Osteocyte (in vitro differentiated cells): ENCODE measurements at regions not wholly inside any gene's neighbourhood (a gene's known extent, or its start where the extent isn't known, plus 50 kb on each side); places are given as distances from the start of the nearest gene placed in this dataset.
A peak's percentile ranks its signal among the peaks of the same experiment; 100 is the strongest.

Experiments
- DNase-seq: peaks from one replicate; pipeline ENCODE4 v3.0.0; 2021; ENCODE audit warnings: mixed read lengths; ENCODE audit not compliant: unreplicated experiment; ENCODE audit errors: extremely low spot score
- H3K27ac Mint-ChIP-seq: one replicate; pipeline ENCODE4 v1.8.0; 2021; ENCODE audit warnings: mild to moderate bottlenecking, mixed read lengths; ENCODE audit not compliant: unreplicated experiment
- H3K27me3 Mint-ChIP-seq: one replicate; pipeline ENCODE4 v1.8.0; 2021; ENCODE audit warnings: mixed read lengths; ENCODE audit not compliant: unreplicated experiment
- H3K36me3 Mint-ChIP-seq: one replicate; pipeline ENCODE4 v1.8.0; 2021; ENCODE audit warnings: mixed read lengths; ENCODE audit not compliant: unreplicated experiment
- H3K4me1 Mint-ChIP-seq: one replicate; pipeline ENCODE4 v1.8.0; 2021; ENCODE audit warnings: mixed read lengths; ENCODE audit not compliant: unreplicated experiment
- H3K4me3 Mint-ChIP-seq: one replicate; pipeline ENCODE4 v1.8.0; 2021; ENCODE audit warnings: mild to moderate bottlenecking, moderate library complexity, mixed read lengths; ENCODE audit not compliant: unreplicated experiment
- H3K9me3 Mint-ChIP-seq: one replicate; pipeline ENCODE4 v1.8.0; 2021; ENCODE audit warnings: mixed read lengths; ENCODE audit not compliant: unreplicated experiment
- CTCF ChIP-seq: fragments of 200-600 bp; sonication (generic); IDR thresholded peaks from 2 replicates; pipeline ENCODE4 v1.5.0; 2021; ENCODE audit warnings: antibody characterized with exemption, mild to moderate bottlenecking, moderate library complexity

- Mint-ChIP-seq H3K9me3 (no peaks in the 10 kb centered on the region), H3K36me3 (no peaks in the 10 kb centered on the region), H3K27ac (no peak overlapping the region), H3K4me3 (no peak overlapping the region), H3K27me3 (no peaks in the 10 kb centered on the region), H3K4me1 (peaks cover 33% of the 10 kb centered on the region)
- no peak for DNase-seq
- TF ChIP-seq CTCF: no peak
Measured at GRCh38 chr16:11494029-11494428, 92.7 kb downstream of the LITAF start.

GRCh38 chr16:11494433-11494832 is 92.3 kb downstream of the LITAF start:
- Mint-ChIP-seq H3K27ac (no peak overlapping the region), H3K9me3 (no peaks in the 10 kb centered on the region), H3K36me3 (no peaks in the 10 kb centered on the region), H3K4me1 (peaks cover 33% of the 10 kb centered on the region), H3K27me3 (no peaks in the 10 kb centered on the region), H3K4me3 (no peak overlapping the region)
- no peak for DNase-seq
- TF ChIP-seq CTCF: no peak

GRCh38 chr16:11495066-11495407 is 91.7 kb downstream of the LITAF start:
- Mint-ChIP-seq H3K4me1 (peaks cover 33% of the 10 kb centered on the region), H3K27me3 (no peaks in the 10 kb centered on the region), H3K27ac (peak overlapping the region; percentile 59), H3K4me3 (no peak overlapping the region), H3K36me3 (no peaks in the 10 kb centered on the region), H3K9me3 (no peaks in the 10 kb centered on the region)
- TF ChIP-seq CTCF: no peak
- no peak for DNase-seq
